H9 (cell line): ENCODE measurements at regions not wholly inside any gene's neighbourhood (a gene's known extent, or its start where the extent isn't known, plus 50 kb on each side); places are given as distances from the start of the nearest gene placed in this dataset.

Source experiments
- DNase-seq: peaks from one replicate; pipeline ENCODE4 v3.0.0-alpha.2; 2017
- H2AFZ ChIP-seq: one replicate; pipeline ENCODE4 v1.6.1; 2013; ENCODE audit warnings: mild to moderate bottlenecking, low read length, control low read depth, moderate library complexity
- H2AK5ac ChIP-seq: 2 replicates; pipeline ENCODE4 v1.6.1; 2013; ENCODE audit warnings: low read length, control low read depth, mixed read lengths; ENCODE audit not compliant: insufficient read length
- H2BK120ac ChIP-seq: one replicate; pipeline ENCODE4 v1.6.1; 2013; ENCODE audit warnings: low read depth, mild to moderate bottlenecking, low read length, control low read depth, inconsistent platforms; ENCODE audit not compliant: poor library complexity, severe bottlenecking
- H2BK12ac ChIP-seq: 2 replicates; pipeline ENCODE4 v1.6.1; 2013; ENCODE audit warnings: low read length, control low read depth, mixed read lengths, low read depth; ENCODE audit not compliant: insufficient read length
- H2BK15ac ChIP-seq: 2 replicates; pipeline ENCODE4 v1.6.1; 2013; ENCODE audit warnings: low read depth, low read length, control low read depth
- H2BK20ac ChIP-seq: one replicate; pipeline ENCODE4 v1.6.1; 2013; ENCODE audit warnings: low read depth, mild to moderate bottlenecking, low read length, control low read depth, inconsistent platforms; ENCODE audit not compliant: poor library complexity, severe bottlenecking
- H2BK5ac ChIP-seq: 2 replicates; pipeline ENCODE4 v1.6.1; 2013; ENCODE audit warnings: low read length, control low read depth, mixed read lengths; ENCODE audit not compliant: insufficient read length
- H3K14ac ChIP-seq: 2 replicates; pipeline ENCODE4 v1.6.1; 2013; ENCODE audit warnings: low read length, control low read depth; ENCODE audit not compliant: insufficient read depth
- H3K18ac ChIP-seq: 2 replicates; pipeline ENCODE4 v1.6.1; 2013; ENCODE audit warnings: low read depth, mild to moderate bottlenecking, mixed read lengths, low read length, control low read depth; ENCODE audit not compliant: insufficient read length
- H3K23ac ChIP-seq: 2 replicates; pipeline ENCODE4 v1.6.1; 2013; ENCODE audit warnings: low read length, control low read depth, mixed read lengths, low read depth; ENCODE audit not compliant: insufficient read length
- H3K23me2 ChIP-seq: 2 replicates; pipeline ENCODE4 v1.6.1; 2013; ENCODE audit warnings: low read depth, mild to moderate bottlenecking, mixed read lengths, low read length, control low read depth; ENCODE audit not compliant: insufficient read length, poor library complexity, severe bottlenecking
- H3K27ac ChIP-seq: 2 replicates; pipeline ENCODE4 v1.5.1; 2013; ENCODE audit warnings: low read length, control low read depth, mixed read lengths, low read depth; ENCODE audit not compliant: insufficient read length
- H3K27me3 ChIP-seq: 2 replicates; pipeline ENCODE4 v1.6.1; 2013; ENCODE audit warnings: low read length, control low read depth, inconsistent platforms; ENCODE audit not compliant: insufficient read depth
- H3K4ac ChIP-seq: 2 replicates; pipeline ENCODE4 v1.6.1; 2013; ENCODE audit warnings: low read depth, mild to moderate bottlenecking, control low read depth, inconsistent platforms, low read length, moderate library complexity
- H3K4me1 ChIP-seq: 2 replicates; pipeline ENCODE4 v1.6.1; 2013; ENCODE audit warnings: low read length, control low read depth, inconsistent platforms; ENCODE audit not compliant: insufficient read depth
- H3K4me2 ChIP-seq: 2 replicates; pipeline ENCODE4 v1.6.1; 2013; ENCODE audit warnings: low read length, control low read depth, mixed read lengths; ENCODE audit not compliant: insufficient read length, insufficient read depth
- H3K56ac ChIP-seq: 2 replicates; pipeline ENCODE4 v1.6.1; 2013; ENCODE audit warnings: low read depth, mild to moderate bottlenecking, mixed read lengths, low read length, control low read depth; ENCODE audit not compliant: insufficient read length
- H3K79me1 ChIP-seq: 2 replicates; pipeline ENCODE4 v1.6.1; 2013; ENCODE audit warnings: low read depth, mild to moderate bottlenecking, moderate library complexity, low read length, control low read depth, inconsistent platforms; ENCODE audit not compliant: insufficient read depth, poor library complexity, severe bottlenecking
- H3K79me2 ChIP-seq: 2 replicates; pipeline ENCODE4 v1.6.1; 2013; ENCODE audit warnings: low read length, control low read depth, inconsistent platforms; ENCODE audit not compliant: insufficient read depth
- H3K9ac ChIP-seq: 2 replicates; pipeline ENCODE4 v1.6.1; 2013; ENCODE audit warnings: low read length, control low read depth, mixed read lengths; ENCODE audit not compliant: insufficient read length; ENCODE audit errors: extremely low read depth
- H3K9me3 ChIP-seq: one replicate; pipeline ENCODE4 v1.6.1; 2013; ENCODE audit warnings: low read depth, low read length, inconsistent platforms; ENCODE audit not compliant: control insufficient read depth
- H3T11ph ChIP-seq: one replicate; pipeline ENCODE4 v1.6.1; 2013; ENCODE audit warnings: mild to moderate bottlenecking, low read length, control low read depth, inconsistent platforms
- H4K20me1 ChIP-seq: one replicate; pipeline ENCODE4 v1.6.1; 2013; ENCODE audit not compliant: control insufficient read depth, insufficient read length, insufficient read depth
- H4K5ac ChIP-seq: 2 replicates; pipeline ENCODE4 v1.6.1; 2013; ENCODE audit warnings: low read depth, mild to moderate bottlenecking, mixed read lengths, low read length, control low read depth; ENCODE audit not compliant: insufficient read length
- H4K8ac ChIP-seq: replicated peaks from 2 replicates; pipeline ENCODE4 v1.6.1; 2013; ENCODE audit warnings: low read length, control low read depth, mixed read lengths, low read depth; ENCODE audit not compliant: insufficient read length
- H4K91ac ChIP-seq: 2 replicates; pipeline ENCODE4 v1.6.1; 2013; ENCODE audit warnings: low read depth, mild to moderate bottlenecking, moderate library complexity, mixed read lengths, low read length, control low read depth; ENCODE audit not compliant: insufficient read length
- H3K27ac Mint-ChIP-seq, 3 experiments: 2 replicates in 2 of 3; 3 replicates in 1 of 3; pipeline ENCODE4 v1.8.0; 2020 to 2021; ENCODE audit warnings: mixed read lengths in 3 of 3, mild to moderate bottlenecking in 1 of 3, moderate library complexity in 1 of 3
- H3K27me3 Mint-ChIP-seq: 2 replicates; pipeline ENCODE4 v1.8.0; 2021; ENCODE audit warnings: low read depth, mild to moderate bottlenecking, moderate library complexity, mixed read lengths
- H3K36me3 Mint-ChIP-seq, 3 experiments: 2 replicates in 2 of 3; 3 replicates in 1 of 3; pipeline ENCODE4 v1.8.0; 2020 to 2021; ENCODE audit warnings: low read depth in 3 of 3, mixed read lengths in 3 of 3; ENCODE audit not compliant: insufficient read depth in 1 of 3
- H3K4me1 Mint-ChIP-seq, 2 experiments: 2 replicates each; pipeline ENCODE4 v1.8.0; 2020; ENCODE audit warnings: mixed read lengths in 2 of 2
- H3K4me3 Mint-ChIP-seq, 2 experiments: 2 replicates in 1 of 2; 3 replicates in 1 of 2; pipeline ENCODE4 v1.8.0; 2020 to 2021; ENCODE audit warnings: mild to moderate bottlenecking in 2 of 2, mixed read lengths in 2 of 2, moderate library complexity in 1 of 2
- H3K9me3 Mint-ChIP-seq, 2 experiments: 2 replicates in 1 of 2; 3 replicates in 1 of 2; pipeline ENCODE4 v1.8.0; 2020; ENCODE audit warnings: mild to moderate bottlenecking in 2 of 2, mixed read lengths in 2 of 2, moderate library complexity in 1 of 2
- CTCF ChIP-seq: fragments of 200-600 bp; sonication (generic); conservative IDR thresholded peaks from 3 replicates; pipeline ENCODE4 v1.8.0; 2021; ENCODE audit warnings: antibody characterized with exemption, mild to moderate bottlenecking
- WGBS: extraction: QIAGEN DNeasy Blood & Tissue Kit; methylation state at CpG from one replicate; pipeline ENCODE4 v1.1.7; 2013; ENCODE audit warnings: missing lambda C conversion rate, low lambda C conversion rate, mixed read lengths; ENCODE audit not compliant: insufficient read length; ENCODE audit errors: extremely low coverage; 5-methylcytosine and 5-hydroxymethylcytosine counted together

GRCh38 chr22:48876951-48877350 is 950.7 kb downstream of the BRD1 start:
- H2BK120ac ChIP-seq: no peak overlapping the region
- H3K9me3 ChIP-seq: no peaks in the 10 kb centered on the region
- Mint-ChIP-seq H3K27me3 (peaks cover 30% of the 10 kb centered on the region), H3K27ac (no peak overlapping the region), H3K4me3 (no peak overlapping the region), H3K36me3 (no peaks in the 10 kb centered on the region), H3K4me1 (peaks cover 0 to 8% of the 10 kb centered on the region in 2 experiments; a peak in 2 of 4 replicates), H3K9me3 (no peaks in the 10 kb centered on the region; a peak in 1 of 5 replicates)
- no peak overlapping the region for H3K14ac ChIP-seq
- no peaks in the 10 kb centered on the region for H3K79me1 ChIP-seq
- no peak overlapping the region for H3K4me2 ChIP-seq
- H4K8ac ChIP-seq: no peak overlapping the region
- H2AFZ ChIP-seq: no peak overlapping the region
- no peak overlapping the region for H2BK12ac ChIP-seq
- H2AK5ac ChIP-seq: no peak overlapping the region
- H2BK5ac ChIP-seq: no peak overlapping the region
- H3K79me2 ChIP-seq: no peaks in the 10 kb centered on the region
- no peaks in the 10 kb centered on the region for H3K4me1 ChIP-seq
- H4K91ac ChIP-seq: no peak overlapping the region
- no peaks in the 10 kb centered on the region for H3K23me2 ChIP-seq
- H2BK20ac ChIP-seq: no peak overlapping the region
- no peaks in the 10 kb centered on the region for H4K20me1 ChIP-seq
- DNase-seq: no peak
- no peak overlapping the region for H3K23ac ChIP-seq
- WGBS: no CpG with 5 or more reads among the region's 4 CpGs
- H3K27ac ChIP-seq: no peak overlapping the region
- no peak overlapping the region for H2BK15ac ChIP-seq
- TF ChIP-seq CTCF: no peak
- no peak overlapping the region for H3K9ac ChIP-seq
- H3K4ac ChIP-seq: no peak overlapping the region
- no peak overlapping the region for H3T11ph ChIP-seq
- no peak overlapping the region for H4K5ac ChIP-seq
- H3K56ac ChIP-seq: no peak overlapping the region
- no peak overlapping the region for H3K18ac ChIP-seq
- no peaks in the 10 kb centered on the region for H3K27me3 ChIP-seq
